ENCODE measurements at regions not wholly inside any gene's neighbourhood (a gene's known extent, or its start where the extent isn't known, plus 50 kb on each side); places are given as distances from the start of the nearest gene placed in this dataset.
"Not testable (repeated sequence)": the region's sequence is repeated elsewhere in the genome, so short reads cannot be mapped to it uniquely, and the experiment has no call there.

GRCh38 chr3:30452446-30452845 lies 154.0 kb upstream of the TGFBR2 start:
- Histone ChIP-seq H3K4me3 (no peak overlapping the region), H3K36me3 (no peaks in the 10 kb centered on the region), H3K27me3 (no peaks in the 10 kb centered on the region), H3K27ac (no peak overlapping the region), H3K9me3 (no peaks in the 10 kb centered on the region), H3K4me1 (no peaks in the 10 kb centered on the region)
- no peak for DNase-seq
- TF ChIP-seq POLR2A (IDR thresholded peaks at IDR 0.05) = no peak
- TF ChIP-seq CTCF (IDR thresholded peaks at IDR 0.05) = no peak

- H3K9me3 ChIP-seq = no peaks in the 10 kb centered on the region
- TF ChIP-seq CTCF (IDR thresholded peaks at IDR 0.05) = no peak
- no peak for TF ChIP-seq POLR2A (IDR thresholded peaks at IDR 0.05)
- H3K27me3 ChIP-seq = no peaks in the 10 kb centered on the region
- H3K4me1 ChIP-seq = no peaks in the 10 kb centered on the region
- no peak for DNase-seq
- H3K27ac ChIP-seq = no peak overlapping the region
- H3K36me3 ChIP-seq = no peaks in the 10 kb centered on the region
- H3K4me3 ChIP-seq = no peak overlapping the region
Measured at GRCh38 chr3:30453360-30454039, 152.9 kb upstream of the TGFBR2 start.

GRCh38 chr3:30454636-30455035 lies 151.8 kb upstream of the TGFBR2 start:
- Histone ChIP-seq H3K4me3 (no peak overlapping the region), H3K9me3 (no peaks in the 10 kb centered on the region), H3K27me3 (no peaks in the 10 kb centered on the region), H3K36me3 (no peaks in the 10 kb centered on the region), H3K4me1 (no peaks in the 10 kb centered on the region), H3K27ac (no peak overlapping the region)
- TF ChIP-seq CTCF (IDR thresholded peaks at IDR 0.05) (no peak), POLR2A (IDR thresholded peaks at IDR 0.05) (no peak)
- DNase-seq = no peak

- H3K36me3 ChIP-seq, DNase-seq, H3K4me3 ChIP-seq, H3K9me3 ChIP-seq, H3K4me1 ChIP-seq, H3K27me3 ChIP-seq: not testable (repeated sequence)
- H3K27ac ChIP-seq = peak overlapping the region in 3 of 4 donors; percentile 1 to 17 (median 10)
Measured at GRCh38 chr3:30455112-30455511, 151.3 kb upstream of the TGFBR2 start.

- TF ChIP-seq POLR2A (IDR thresholded peaks at IDR 0.05) (no peak), CTCF (IDR thresholded peaks at IDR 0.05) (no peak)
- DNase-seq = peak in 1 of 3 donors; percentile 53
- Histone ChIP-seq H3K27me3 (no peaks in the 10 kb centered on the region), H3K9me3 (no peaks in the 10 kb centered on the region), H3K36me3 (no peaks in the 10 kb centered on the region), H3K4me3 (no peak overlapping the region), H3K27ac (peak overlapping the region in 1 of 4 donors; percentile 1), H3K4me1 (no peaks in the 10 kb centered on the region)
Measured at GRCh38 chr3:30455840-30456239, 150.6 kb upstream of the TGFBR2 start.

GRCh38 chr3:30456264-30456663 lies 150.1 kb upstream of the TGFBR2 start:
- no peak for DNase-seq
- Histone ChIP-seq H3K9me3 (no peaks in the 10 kb centered on the region), H3K27ac (no peak overlapping the region), H3K4me1 (no peaks in the 10 kb centered on the region), H3K27me3 (no peaks in the 10 kb centered on the region), H3K4me3 (no peak overlapping the region), H3K36me3 (no peaks in the 10 kb centered on the region)
- TF ChIP-seq POLR2A (IDR thresholded peaks at IDR 0.05) = no peak

GRCh38 chr3:30457081-30457480 lies 149.3 kb upstream of the TGFBR2 start:
- Histone ChIP-seq H3K27me3 (no peaks in the 10 kb centered on the region), H3K9me3 (no peaks in the 10 kb centered on the region), H3K4me3 (no peak overlapping the region), H3K27ac (no peak overlapping the region), H3K4me1 (no peaks in the 10 kb centered on the region), H3K36me3 (no peaks in the 10 kb centered on the region)
- no peak for DNase-seq
- TF ChIP-seq POLR2A (IDR thresholded peaks at IDR 0.05) (no peak), CTCF (IDR thresholded peaks at IDR 0.05) (no peak)

Measured in Peyer's patch (tissue), 4 donors.